Spleen (tissue), 7 donors: ENCODE measurements at regions not wholly inside any gene's neighbourhood (a gene's known extent, or its start where the extent isn't known, plus 50 kb on each side); places are given as distances from the start of the nearest gene placed in this dataset.

Source experiments
- POLR2AphosphoS5 ChIP-seq, 3 donors: sonication (generic); formaldehyde crosslinking; IDR thresholded peaks; one replicate each; pipeline ENCODE4 v1.5.1; 2017; ENCODE audit warnings: antibody characterized with exemption in 3 of 3
- TF ChIP-seq, protein P1 (sequence below), 11 experiments: fragments of 200-600 bp in 7 of 11; fragments of 450-650 bp in 4 of 11; sonication (generic) in 4 of 11; IDR thresholded peaks in 8 of 11; conservative IDR thresholded peaks in 3 of 11; 1 replicate in 7 of 11; 2 replicates in 4 of 11; pipeline versions ENCODE4 v1.4.0 to v1.8.0; 2016 to 2021; ENCODE audit warnings: antibody characterized with exemption in 11 of 11, inconsistent platforms in 4 of 11, mild to moderate bottlenecking in 1 of 11
- donor health status: DM: no; HTN: no; CAD: no; lungs with moderate emphysema.
- donor health status: DM: no; HTN: no; CAD: no.
- donor health status: DM: no; HTN: no; CAD: no.

DNA sequence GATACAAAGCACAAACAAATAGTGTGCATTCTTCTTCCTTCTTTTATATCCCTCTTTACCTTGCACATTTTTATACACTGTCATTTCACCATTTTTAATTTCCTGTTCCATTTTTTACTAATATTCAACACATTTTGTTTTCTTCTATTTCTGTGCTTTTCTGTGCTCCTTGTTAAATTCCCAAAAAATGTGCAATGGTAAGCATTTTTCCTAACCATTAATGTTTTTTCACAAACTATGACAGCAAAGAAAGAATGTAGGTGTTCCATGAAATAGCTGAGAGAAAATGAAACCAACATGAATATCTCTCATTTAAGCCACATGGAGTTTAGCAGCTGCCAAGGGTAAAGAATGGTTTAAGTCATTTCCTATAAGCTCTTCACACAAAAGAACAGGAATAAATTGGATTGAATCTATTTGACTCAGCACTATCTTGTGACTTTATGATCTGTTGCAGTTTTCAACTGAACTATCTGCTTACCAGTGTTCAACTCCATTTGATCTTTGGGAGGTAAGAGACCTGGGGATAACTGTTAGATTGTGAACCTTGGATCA lies 145.7 kb upstream of the CDH19 start:
- TF ChIP-seq, protein P1, sequence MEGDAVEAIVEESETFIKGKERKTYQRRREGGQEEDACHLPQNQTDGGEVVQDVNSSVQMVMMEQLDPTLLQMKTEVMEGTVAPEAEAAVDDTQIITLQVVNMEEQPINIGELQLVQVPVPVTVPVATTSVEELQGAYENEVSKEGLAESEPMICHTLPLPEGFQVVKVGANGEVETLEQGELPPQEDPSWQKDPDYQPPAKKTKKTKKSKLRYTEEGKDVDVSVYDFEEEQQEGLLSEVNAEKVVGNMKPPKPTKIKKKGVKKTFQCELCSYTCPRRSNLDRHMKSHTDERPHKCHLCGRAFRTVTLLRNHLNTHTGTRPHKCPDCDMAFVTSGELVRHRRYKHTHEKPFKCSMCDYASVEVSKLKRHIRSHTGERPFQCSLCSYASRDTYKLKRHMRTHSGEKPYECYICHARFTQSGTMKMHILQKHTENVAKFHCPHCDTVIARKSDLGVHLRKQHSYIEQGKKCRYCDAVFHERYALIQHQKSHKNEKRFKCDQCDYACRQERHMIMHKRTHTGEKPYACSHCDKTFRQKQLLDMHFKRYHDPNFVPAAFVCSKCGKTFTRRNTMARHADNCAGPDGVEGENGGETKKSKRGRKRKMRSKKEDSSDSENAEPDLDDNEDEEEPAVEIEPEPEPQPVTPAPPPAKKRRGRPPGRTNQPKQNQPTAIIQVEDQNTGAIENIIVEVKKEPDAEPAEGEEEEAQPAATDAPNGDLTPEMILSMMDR (IDR thresholded peaks at IDR 0.05 in 8 of 11, conservative IDR thresholded peaks at IDR 0.05 in 3 of 11) = no peak
- TF ChIP-seq POLR2AphosphoS5 (IDR thresholded peaks at IDR 0.05) = no peak
